Right lobe of liver (tissue), 6 donors: ENCODE measurements at regions not wholly inside any gene's neighbourhood (a gene's known extent, or its start where the extent isn't known, plus 50 kb on each side); places are given as distances from the start of the nearest gene placed in this dataset.

Experiments used
- ATAC-seq, 4 donors: fragments of 200-7000 bp; cut with Tn5 transposase; one replicate each; pipeline ENCODE4 v1.9.1; 2020; ENCODE audit warnings: mild to moderate bottlenecking in 4 of 4, moderate library complexity in 4 of 4
- DNase-seq, 3 donors: peaks; one replicate each; pipeline ENCODE4 v3.0.0-alpha.2; 2020
- H3K27ac ChIP-seq, 3 donors: fragments of 200-600 bp; one replicate each; pipeline ENCODE4 v1.8.0; 2022
- H3K27me3 ChIP-seq, 2 donors: fragments of 200-600 bp; one replicate each; pipeline ENCODE4 v1.8.0; 2022
- H3K36me3 ChIP-seq, 4 donors: fragments of 200-600 bp; sonication (generic) in 1 of 4; one replicate each; pipeline versions ENCODE4 v1.5.1 to v1.8.0; 2017 to 2022; ENCODE audit warnings: control low read depth in 1 of 4
- H3K4me1 ChIP-seq, 4 donors: fragments of 200-600 bp; sonication (generic) in 1 of 4; one replicate each; pipeline versions ENCODE4 v1.5.1 to v1.8.0; 2017 to 2022; ENCODE audit warnings: control low read depth in 1 of 4
- H3K4me3 ChIP-seq, 3 donors: fragments of 200-600 bp; one replicate each; pipeline ENCODE4 v1.8.0; 2022
- H3K9me3 ChIP-seq, 4 donors: fragments of 200-600 bp; sonication (generic) in 1 of 4; one replicate each; pipeline versions ENCODE4 v1.5.1 to v1.8.0; 2017 to 2022; ENCODE audit warnings: control low read depth in 1 of 4
- POLR2A ChIP-seq: fragments of 450-650 bp; IDR thresholded peaks from one replicate; pipeline ENCODE4 v1.6.1; 2017; ENCODE audit warnings: antibody characterized with exemption, mild to moderate bottlenecking
- WGBS: methylation state at CpG from one replicate; pipeline ENCODE4 v1.1.6; 2018; ENCODE audit warnings: low coverage, low lambda C conversion rate; ENCODE audit not compliant: insufficient coverage; ENCODE audit errors: missing lambda C conversion rate; 5-methylcytosine and 5-hydroxymethylcytosine counted together
- intact Hi-C, 2 donors: fragments of 100-400 bp; cut with DNase I; formaldehyde crosslinking; loops; one replicate each; pipeline versions ENCODE4 v1.11.2 to v1.14.1; 2022
- TF ChIP-seq, protein P1 (sequence below), 4 donors: fragments of 200-600 bp in 3 of 4; fragments of 450-650 bp in 1 of 4; IDR thresholded peaks; one replicate each; pipeline versions ENCODE4 v1.5.1 to v1.8.0; 2016 to 2022; ENCODE audit warnings: antibody characterized with exemption in 4 of 4, mild to moderate bottlenecking in 2 of 4
- donor health status: DM: no; HTN: yes; CAD: no.
- donor health status: DM: no; HTN: no; CAD: no.
- donor health status: DM: no; HTN: no; CAD: no.
- donor health status: DM: no; HTN: yes; CAD: no.
- donor health status: DM: no; HTN: yes; CAD: no.

- H3K4me1 ChIP-seq: no peaks in the 10 kb centered on the region
- H3K9me3 ChIP-seq: no peaks in the 10 kb centered on the region
- H3K36me3 ChIP-seq: no peaks in the 10 kb centered on the region
- no peaks in the 10 kb centered on the region for H3K27me3 ChIP-seq
- H3K27ac ChIP-seq: no peak overlapping the region
- 44% methylated on average over 2 of the region's 3 CpGs for WGBS
- no peak for DNase-seq
- intact Hi-C loops: no loop called here
- no peak for ATAC-seq
- H3K4me3 ChIP-seq: no peak overlapping the region
- no peak for TF ChIP-seq POLR2A
- TF ChIP-seq, protein P1, sequence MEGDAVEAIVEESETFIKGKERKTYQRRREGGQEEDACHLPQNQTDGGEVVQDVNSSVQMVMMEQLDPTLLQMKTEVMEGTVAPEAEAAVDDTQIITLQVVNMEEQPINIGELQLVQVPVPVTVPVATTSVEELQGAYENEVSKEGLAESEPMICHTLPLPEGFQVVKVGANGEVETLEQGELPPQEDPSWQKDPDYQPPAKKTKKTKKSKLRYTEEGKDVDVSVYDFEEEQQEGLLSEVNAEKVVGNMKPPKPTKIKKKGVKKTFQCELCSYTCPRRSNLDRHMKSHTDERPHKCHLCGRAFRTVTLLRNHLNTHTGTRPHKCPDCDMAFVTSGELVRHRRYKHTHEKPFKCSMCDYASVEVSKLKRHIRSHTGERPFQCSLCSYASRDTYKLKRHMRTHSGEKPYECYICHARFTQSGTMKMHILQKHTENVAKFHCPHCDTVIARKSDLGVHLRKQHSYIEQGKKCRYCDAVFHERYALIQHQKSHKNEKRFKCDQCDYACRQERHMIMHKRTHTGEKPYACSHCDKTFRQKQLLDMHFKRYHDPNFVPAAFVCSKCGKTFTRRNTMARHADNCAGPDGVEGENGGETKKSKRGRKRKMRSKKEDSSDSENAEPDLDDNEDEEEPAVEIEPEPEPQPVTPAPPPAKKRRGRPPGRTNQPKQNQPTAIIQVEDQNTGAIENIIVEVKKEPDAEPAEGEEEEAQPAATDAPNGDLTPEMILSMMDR (IDR thresholded peaks at IDR 0.05): no peak
Measured at GRCh38 chr5:174654442-174654841, 69.9 kb upstream of the MSX2 start.

GRCh38 chr5:174655351-174655750 lies 69.0 kb upstream of the MSX2 start:
- DNase-seq (no peak), ATAC-seq (no peak)
- H3K27ac ChIP-seq: no peak overlapping the region
- H3K36me3 ChIP-seq: no peaks in the 10 kb centered on the region
- TF ChIP-seq, protein P1 (IDR thresholded peaks at IDR 0.05): no peak
- no peak for TF ChIP-seq POLR2A
- intact Hi-C loops: no loop called here
- WGBS: 45% methylated on average over 4 of the region's 4 CpGs
- no peaks in the 10 kb centered on the region for H3K9me3 ChIP-seq
- H3K4me1 ChIP-seq: no peaks in the 10 kb centered on the region
- H3K27me3 ChIP-seq: no peaks in the 10 kb centered on the region
- H3K4me3 ChIP-seq: no peak overlapping the region

GRCh38 chr5:174664180-174664850 lies 60.1 kb upstream of the MSX2 start:
- TF ChIP-seq, protein P1 (IDR thresholded peaks at IDR 0.05): no peak
- no peak for TF ChIP-seq POLR2A
- intact Hi-C loops: no loop called here
- no peak for ATAC-seq

GRCh38 chr5:174665347-174665746 lies 59.0 kb upstream of the MSX2 start:
- no peak for DNase-seq
- H3K4me3 ChIP-seq: no peak overlapping the region
- H3K4me1 ChIP-seq: no peaks in the 10 kb centered on the region
- H3K27ac ChIP-seq: no peak overlapping the region
- TF ChIP-seq, protein P1 (IDR thresholded peaks at IDR 0.05): no peak
- TF ChIP-seq POLR2A: no peak
- no peaks in the 10 kb centered on the region for H3K36me3 ChIP-seq
- H3K9me3 ChIP-seq: no peaks in the 10 kb centered on the region
- WGBS: 21% methylated on average over 2 of the region's 2 CpGs
- no peaks in the 10 kb centered on the region for H3K27me3 ChIP-seq
- intact Hi-C loops: no loop called here
- no peak for ATAC-seq

More at GRCh38 chr5:174664180-174664850, 60.1 kb upstream of the MSX2 start:
- 50% methylated on average over 4 of the region's 4 CpGs for whole genome bisulfite sequencing
- Histone ChIP-seq H3K27me3 (no peaks in the 10 kb centered on the region), H3K9me3 (no peaks in the 10 kb centered on the region), H3K4me1 (no peaks in the 10 kb centered on the region), H3K27ac (no peak overlapping the region), H3K36me3 (no peaks in the 10 kb centered on the region), H3K4me3 (no peak overlapping the region)
- no peak for DNase-seq
